ENCODE measurements at regions not wholly inside any gene's neighbourhood (a gene's known extent, or its start where the extent isn't known, plus 50 kb on each side); places are given as distances from the start of the nearest gene placed in this dataset.

- DNase-seq: no peak
Observed at GRCh38 chr10:128775743-128776142, 649.5 kb upstream of the MKI67 start.

GRCh38 chr10:128776673-128777252 lies 650.5 kb upstream of the MKI67 start:
- no peak for DNase-seq

- no peak for DNase-seq
Observed at GRCh38 chr10:128777342-128777741, 651.1 kb upstream of the MKI67 start.

GRCh38 chr10:128779416-128779815 lies 653.2 kb upstream of the MKI67 start:
- DNase-seq: no peak

- DNase-seq: no peak
Observed at GRCh38 chr10:128780156-128780761, 654.0 kb upstream of the MKI67 start.

- DNase-seq: no peak
Observed at GRCh38 chr10:128781637-128782036, 655.4 kb upstream of the MKI67 start.

GRCh38 chr10:128784444-128784843 lies 658.2 kb upstream of the MKI67 start:
- DNase-seq: no peak

- DNase-seq: no peak
Observed at GRCh38 chr10:128792426-128793140, 666.4 kb upstream of the MKI67 start.

GRCh38 chr10:128793726-128794655 lies 667.8 kb upstream of the MKI67 start:
- DNase-seq: no peak

GRCh38 chr10:128796396-128796912 lies 670.2 kb upstream of the MKI67 start:
- no peak for DNase-seq

- no peak for DNase-seq
Observed at GRCh38 chr10:128802062-128802461, 665.0 kb upstream of the MGMT start.

- no peak for DNase-seq
Observed at GRCh38 chr10:128803790-128804189, 663.3 kb upstream of the MGMT start.

GRCh38 chr10:128804411-128804810 lies 662.6 kb upstream of the MGMT start:
- no peak for DNase-seq

GRCh38 chr10:128808921-128809440 lies 658.1 kb upstream of the MGMT start:
- no peak for DNase-seq

- DNase-seq: no peak
Observed at GRCh38 chr10:128811511-128811910, 655.5 kb upstream of the MGMT start.

- no peak for DNase-seq
Observed at GRCh38 chr10:128812000-128812399, 655.0 kb upstream of the MGMT start.

GRCh38 chr10:128813574-128813973 lies 653.5 kb upstream of the MGMT start:
- DNase-seq: no peak

- DNase-seq: no peak
Observed at GRCh38 chr10:128814024-128814423, 653.0 kb upstream of the MGMT start.

- no peak for DNase-seq
Observed at GRCh38 chr10:128814782-128815181, 652.3 kb upstream of the MGMT start.

- no peak for DNase-seq
Observed at GRCh38 chr10:128816726-128817125, 650.3 kb upstream of the MGMT start.

- no peak for DNase-seq
Observed at GRCh38 chr10:128817636-128818035, 649.4 kb upstream of the MGMT start.

GRCh38 chr10:128820663-128821062 lies 646.4 kb upstream of the MGMT start:
- no peak for DNase-seq

GRCh38 chr10:128823201-128823600 lies 643.8 kb upstream of the MGMT start:
- DNase-seq: no peak
